Rectal smooth muscle tissue (tissue), 1 donor: ENCODE measurements at regions not wholly inside any gene's neighbourhood (a gene's known extent, or its start where the extent isn't known, plus 50 kb on each side); places are given as distances from the start of the nearest gene placed in this dataset.

Source experiments
- H3K27ac ChIP-seq: one replicate; pipeline ENCODE4 v1.7.0; 2013; ENCODE audit warnings: low read depth, low read length, inconsistent platforms
- H3K27me3 ChIP-seq: one replicate; pipeline ENCODE4 v1.7.0; 2013; ENCODE audit warnings: low read length; ENCODE audit not compliant: control insufficient read depth, insufficient read depth
- H3K36me3 ChIP-seq: one replicate; pipeline ENCODE4 v1.7.0; 2013; ENCODE audit warnings: low read length; ENCODE audit not compliant: control insufficient read depth, insufficient read depth
- H3K4me1 ChIP-seq: one replicate; pipeline ENCODE4 v1.7.0; 2013; ENCODE audit warnings: low read length; ENCODE audit not compliant: control insufficient read depth, insufficient read depth
- H3K4me3 ChIP-seq: one replicate; pipeline ENCODE4 v1.7.0; 2013; ENCODE audit warnings: low read length
- H3K9ac ChIP-seq: one replicate; pipeline ENCODE4 v1.7.0; 2013; ENCODE audit warnings: low read length

DNA sequence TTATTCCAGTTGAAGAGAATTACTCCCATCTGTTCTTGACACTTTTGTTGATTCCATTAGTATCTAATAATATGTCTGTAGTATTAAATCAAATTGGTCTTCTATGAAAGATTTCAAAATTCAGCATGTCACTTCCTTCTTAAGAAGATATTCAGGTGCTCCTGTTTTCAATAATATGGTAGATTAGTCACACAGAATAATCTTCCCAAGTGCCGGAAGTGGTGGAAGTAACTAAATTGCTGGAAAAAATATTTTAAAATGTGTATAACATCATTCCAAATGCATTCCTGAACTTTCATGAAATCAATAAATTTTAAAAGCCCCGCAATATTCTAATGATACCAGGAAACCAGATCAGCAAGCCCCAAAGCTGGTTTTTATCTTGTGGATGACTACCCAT lies 281.3 kb downstream of the EPM2A start:
- H3K4me1 ChIP-seq = no peaks in the 10 kb centered on the region
- H3K9ac ChIP-seq = no peak overlapping the region
- no peak overlapping the region for H3K4me3 ChIP-seq
- H3K27me3 ChIP-seq = no peaks in the 10 kb centered on the region
- H3K36me3 ChIP-seq = no peaks in the 10 kb centered on the region
- no peak overlapping the region for H3K27ac ChIP-seq

DNA sequence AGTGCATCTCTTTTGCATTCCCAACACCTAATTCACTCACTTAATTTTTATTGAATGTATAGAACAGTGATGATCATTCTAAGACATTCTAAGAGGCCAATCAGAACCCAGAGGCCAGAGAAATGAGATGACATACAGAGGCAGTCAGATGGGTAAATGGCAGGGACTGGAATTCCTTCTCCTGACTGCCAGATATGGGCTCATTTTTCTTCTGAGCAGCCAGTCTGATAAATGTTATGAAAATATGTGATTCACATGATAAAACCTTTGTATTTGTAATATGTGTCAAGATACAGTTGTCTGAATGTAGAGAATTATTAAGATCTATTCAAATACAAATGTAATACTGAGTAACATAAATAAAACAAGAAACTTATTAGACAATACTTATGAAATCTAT lies 277.8 kb downstream of the EPM2A start:
- H3K27ac ChIP-seq = no peak overlapping the region
- no peaks in the 10 kb centered on the region for H3K36me3 ChIP-seq
- H3K4me1 ChIP-seq = no peaks in the 10 kb centered on the region
- no peaks in the 10 kb centered on the region for H3K27me3 ChIP-seq
- no peak overlapping the region for H3K9ac ChIP-seq
- H3K4me3 ChIP-seq = no peak overlapping the region

DNA sequence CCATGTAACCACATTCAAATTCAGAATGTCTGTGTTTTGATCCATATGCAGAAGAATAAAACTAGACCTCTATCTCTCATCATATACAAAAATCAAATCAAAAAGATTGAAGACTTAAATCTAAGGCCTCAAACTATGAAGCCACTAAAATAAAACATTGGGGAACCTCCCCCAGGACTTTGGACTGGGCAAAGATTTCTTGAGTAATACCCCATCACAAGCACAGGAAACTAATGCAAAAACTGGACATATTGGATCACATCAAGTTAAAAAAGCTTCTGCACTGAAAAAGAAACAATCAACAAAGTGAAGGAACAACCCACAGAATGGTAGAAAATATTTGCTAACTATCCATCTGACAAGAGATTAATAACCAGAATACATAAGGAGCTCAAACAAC lies 266.8 kb downstream of the EPM2A start:
- H3K27me3 ChIP-seq = no peaks in the 10 kb centered on the region
- no peaks in the 10 kb centered on the region for H3K4me1 ChIP-seq
- H3K36me3 ChIP-seq = no peaks in the 10 kb centered on the region
- no peak overlapping the region for H3K9ac ChIP-seq
- H3K4me3 ChIP-seq = no peak overlapping the region
- no peak overlapping the region for H3K27ac ChIP-seq

DNA sequence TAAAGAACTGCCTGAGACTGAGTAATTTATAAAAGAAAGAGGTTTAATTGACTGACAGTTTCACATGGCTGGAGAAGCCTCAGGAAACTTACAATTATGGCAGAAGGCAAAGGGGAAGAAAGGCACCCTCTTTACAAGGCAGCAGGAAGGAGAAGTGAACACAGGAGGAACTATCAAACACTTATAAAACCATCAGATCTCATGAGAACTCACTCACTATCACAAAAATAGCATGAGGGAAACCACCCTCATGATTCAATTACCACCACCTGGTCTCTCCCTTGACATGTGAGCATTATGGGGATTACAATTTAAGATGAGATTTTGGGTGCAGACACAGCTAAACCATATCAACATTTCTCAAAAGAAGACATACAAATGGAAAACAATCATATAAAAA lies 266.3 kb downstream of the EPM2A start:
- Histone ChIP-seq H3K27ac (no peak overlapping the region), H3K4me1 (no peaks in the 10 kb centered on the region), H3K27me3 (no peaks in the 10 kb centered on the region), H3K36me3 (no peaks in the 10 kb centered on the region), H3K4me3 (no peak overlapping the region), H3K9ac (no peak overlapping the region)

DNA sequence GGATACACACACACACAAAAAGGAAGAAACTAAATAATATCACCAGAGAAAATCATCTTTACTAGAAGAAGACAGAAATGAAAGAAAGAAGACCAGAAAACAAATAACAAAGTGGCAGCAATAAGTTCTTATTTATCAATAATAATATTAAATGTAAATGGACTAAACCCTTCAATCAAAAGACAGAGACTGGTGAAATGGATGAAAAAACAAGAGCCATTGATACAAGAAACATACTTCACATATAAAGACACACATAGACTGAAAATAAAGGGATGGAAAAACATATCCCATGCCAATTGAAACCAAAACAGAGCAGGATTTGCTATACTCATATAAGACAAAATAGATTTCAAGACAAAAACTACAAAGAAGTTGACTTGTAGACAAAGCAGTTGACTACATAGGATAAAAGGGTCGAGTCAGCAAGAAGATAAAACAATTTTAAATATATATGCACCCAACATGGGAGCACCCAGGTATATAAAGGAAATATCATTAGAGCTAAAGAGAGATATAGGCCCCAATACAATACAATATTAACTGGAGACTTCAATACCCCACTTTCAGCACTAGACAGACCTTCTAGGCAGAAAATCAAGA lies 259.4 kb downstream of the EPM2A start:
- no peak overlapping the region for H3K9ac ChIP-seq

DNA sequence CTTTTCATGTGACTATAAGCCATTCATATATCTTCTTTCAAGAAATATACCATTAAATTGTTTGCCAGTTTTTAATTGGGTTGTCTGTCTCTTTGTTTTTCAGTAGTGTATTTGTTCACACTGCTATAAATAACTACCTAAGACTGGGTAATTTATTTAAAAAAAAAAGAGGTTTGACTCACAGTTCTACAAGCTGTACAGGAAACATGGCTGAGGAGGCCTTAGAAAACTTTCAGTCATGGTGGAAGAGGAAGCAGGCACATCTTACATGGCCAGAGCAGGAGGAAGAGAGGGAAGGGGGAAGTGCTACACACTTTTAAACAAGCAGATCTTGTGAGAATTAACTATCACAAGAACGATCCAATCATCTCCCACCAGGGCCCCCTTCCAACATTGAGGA lies 255.3 kb downstream of the EPM2A start:
- H3K4me1 ChIP-seq = no peaks in the 10 kb centered on the region
- no peak overlapping the region for H3K9ac ChIP-seq
- H3K27me3 ChIP-seq = no peaks in the 10 kb centered on the region
- no peak overlapping the region for H3K4me3 ChIP-seq
- H3K27ac ChIP-seq = no peak overlapping the region
- no peaks in the 10 kb centered on the region for H3K36me3 ChIP-seq

More for the DNA sequence above, 259.4 kb downstream of the EPM2A start:
- Histone ChIP-seq H3K4me3 (no peak overlapping the region), H3K36me3 (no peaks in the 10 kb centered on the region), H3K27ac (no peak overlapping the region), H3K4me1 (no peaks in the 10 kb centered on the region), H3K27me3 (no peaks in the 10 kb centered on the region)

DNA sequence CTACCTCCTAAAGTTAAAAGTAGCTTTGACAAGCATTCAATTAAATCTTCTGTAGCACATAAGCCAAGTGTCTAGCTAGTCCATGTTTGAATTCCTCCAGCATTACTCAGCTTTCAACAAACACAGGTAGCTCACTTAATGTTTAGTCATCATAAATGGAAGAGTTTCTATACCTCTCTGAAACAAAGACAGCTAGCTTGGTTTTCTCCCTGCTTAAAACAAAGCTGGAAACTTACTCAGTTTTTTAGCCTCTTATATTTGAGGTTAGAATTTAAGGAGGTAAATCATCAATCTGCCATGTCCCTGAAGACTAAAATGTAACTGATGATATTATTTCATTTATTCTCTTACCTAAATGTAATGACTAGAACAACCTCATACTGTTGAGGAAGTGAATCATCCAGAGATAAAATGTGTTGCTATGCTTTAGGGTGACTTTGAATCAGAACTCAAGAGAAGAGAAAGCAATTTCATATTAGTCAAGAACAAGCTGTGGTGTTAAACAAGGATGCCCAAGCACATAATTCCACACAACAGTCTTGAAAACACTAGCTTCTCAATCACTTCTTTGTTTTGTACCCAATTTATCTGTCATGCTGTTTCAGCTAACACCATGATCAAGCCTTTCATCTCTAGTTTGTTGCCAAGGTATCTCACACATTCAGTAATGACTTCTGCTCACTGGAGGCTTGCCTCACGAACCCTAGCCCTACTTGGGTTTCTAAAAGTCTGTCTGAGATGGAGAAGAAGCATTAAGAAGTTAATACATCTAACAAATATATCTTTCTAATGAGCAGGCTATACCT lies 251.9 kb downstream of the EPM2A start:
- Histone ChIP-seq H3K4me3 (no peak overlapping the region), H3K36me3 (no peaks in the 10 kb centered on the region), H3K4me1 (no peaks in the 10 kb centered on the region), H3K27me3 (no peaks in the 10 kb centered on the region), H3K9ac (no peak overlapping the region), H3K27ac (no peak overlapping the region)

DNA sequence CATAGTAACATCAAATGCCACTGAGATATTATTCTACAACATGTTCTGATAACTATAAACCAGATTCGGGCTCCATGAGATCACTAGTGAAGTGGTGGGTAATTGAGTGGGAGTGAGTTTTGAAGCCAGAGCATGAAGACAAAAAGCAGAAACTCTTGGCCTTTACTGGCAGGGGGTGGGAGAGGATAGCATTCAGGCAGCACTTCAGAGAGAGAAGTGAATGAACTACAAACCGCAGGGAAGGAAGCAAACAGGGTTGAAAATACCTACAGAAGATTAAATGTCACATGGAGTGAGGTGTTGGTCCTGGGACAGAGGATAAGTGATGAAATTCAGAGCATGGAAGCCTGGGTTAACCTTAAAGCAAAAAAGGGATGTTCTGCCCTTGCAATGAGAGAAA lies 250.0 kb downstream of the EPM2A start:
- Histone ChIP-seq H3K4me3 (no peak overlapping the region), H3K36me3 (no peaks in the 10 kb centered on the region), H3K4me1 (no peaks in the 10 kb centered on the region), H3K27ac (no peak overlapping the region), H3K9ac (no peak overlapping the region), H3K27me3 (no peaks in the 10 kb centered on the region)

DNA sequence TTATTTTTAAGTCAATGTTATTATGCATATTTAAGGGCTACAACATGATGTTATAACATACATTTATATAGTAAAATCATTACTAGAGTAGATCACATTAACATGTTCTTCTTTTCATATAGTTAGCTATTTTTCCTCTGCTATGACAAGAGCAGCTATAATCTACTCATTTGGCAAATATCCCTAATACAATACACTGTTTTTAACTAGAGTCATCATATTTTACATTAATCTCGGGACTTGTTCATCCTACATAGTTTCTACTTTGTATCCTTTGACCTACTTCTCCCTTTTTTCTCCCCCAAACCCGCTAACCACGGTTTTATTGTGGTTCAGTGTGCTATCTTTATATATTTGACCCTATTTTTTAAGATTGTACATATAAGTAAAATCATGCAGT lies 249.0 kb downstream of the EPM2A start:
- Histone ChIP-seq H3K4me1 (no peaks in the 10 kb centered on the region), H3K27me3 (no peaks in the 10 kb centered on the region), H3K27ac (no peak overlapping the region), H3K9ac (no peak overlapping the region), H3K36me3 (no peaks in the 10 kb centered on the region), H3K4me3 (no peak overlapping the region)

DNA sequence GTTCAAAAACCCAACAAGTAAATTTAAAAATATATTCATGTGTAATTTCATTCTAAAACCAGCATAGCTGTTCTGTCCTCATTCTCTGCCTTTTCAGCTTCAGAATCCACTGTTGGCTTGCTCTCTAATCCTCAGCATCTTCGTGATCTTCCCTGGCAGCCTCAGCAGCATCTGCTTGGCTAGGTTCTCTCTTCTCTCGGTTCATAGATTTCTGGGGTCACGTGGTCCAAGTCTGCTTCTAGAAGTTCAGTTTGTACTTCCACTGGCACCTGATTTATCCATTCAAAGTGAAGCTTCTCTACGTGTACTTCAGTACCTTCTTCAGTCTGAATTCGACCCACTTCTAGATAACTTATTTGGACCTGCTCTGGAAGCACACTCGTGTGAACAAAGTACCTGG lies 245.7 kb downstream of the EPM2A start:
- Histone ChIP-seq H3K9ac (no peak overlapping the region), H3K4me3 (no peak overlapping the region), H3K27me3 (no peaks in the 10 kb centered on the region), H3K27ac (no peak overlapping the region), H3K36me3 (no peaks in the 10 kb centered on the region), H3K4me1 (no peaks in the 10 kb centered on the region)

DNA sequence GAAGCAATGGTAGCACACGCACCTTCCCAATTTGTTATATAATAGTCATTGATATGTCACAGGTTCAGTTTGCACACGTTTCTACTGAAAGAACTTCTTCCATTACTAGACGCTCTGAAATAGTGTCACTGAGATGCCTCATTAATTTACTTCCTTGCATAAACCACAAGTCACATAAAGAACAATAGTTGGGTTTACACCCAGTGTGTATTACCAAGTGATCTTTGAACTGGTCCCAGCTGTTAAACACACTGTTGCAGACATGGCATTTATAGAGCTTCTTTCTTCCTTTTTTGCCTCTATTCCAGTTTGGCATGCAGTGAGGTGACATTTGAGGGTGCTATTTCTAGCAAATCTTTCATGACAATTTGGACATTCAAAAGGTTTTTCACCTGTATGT lies 245.3 kb downstream of the EPM2A start:
- Histone ChIP-seq H3K9ac (no peak overlapping the region), H3K4me3 (no peak overlapping the region), H3K27me3 (no peaks in the 10 kb centered on the region), H3K36me3 (no peaks in the 10 kb centered on the region), H3K27ac (no peak overlapping the region), H3K4me1 (no peaks in the 10 kb centered on the region)

DNA sequence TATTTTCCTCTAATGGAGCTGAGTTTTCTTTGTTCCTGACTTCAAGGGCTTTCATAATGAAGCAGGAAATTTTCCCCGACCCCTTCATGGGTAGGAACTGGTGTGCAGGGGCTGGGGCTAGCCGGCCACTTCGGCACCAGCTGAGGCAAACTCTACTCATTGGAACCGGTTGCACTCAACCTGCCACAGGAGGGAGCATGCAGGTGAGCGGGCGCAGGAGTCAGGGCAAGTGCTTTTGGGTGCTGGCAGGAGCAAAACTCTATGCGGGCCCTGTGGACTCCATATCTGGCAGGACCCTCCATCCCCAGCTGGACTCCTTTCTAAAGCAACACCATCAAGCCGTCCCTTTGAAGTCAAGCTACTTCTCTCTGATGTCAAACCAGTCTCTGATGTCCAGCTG lies 244.2 kb downstream of the EPM2A start:
- H3K27ac ChIP-seq = no peak overlapping the region
- no peak overlapping the region for H3K4me3 ChIP-seq
- no peaks in the 10 kb centered on the region for H3K4me1 ChIP-seq
- no peaks in the 10 kb centered on the region for H3K27me3 ChIP-seq
- no peaks in the 10 kb centered on the region for H3K36me3 ChIP-seq
- H3K9ac ChIP-seq = no peak overlapping the region

DNA sequence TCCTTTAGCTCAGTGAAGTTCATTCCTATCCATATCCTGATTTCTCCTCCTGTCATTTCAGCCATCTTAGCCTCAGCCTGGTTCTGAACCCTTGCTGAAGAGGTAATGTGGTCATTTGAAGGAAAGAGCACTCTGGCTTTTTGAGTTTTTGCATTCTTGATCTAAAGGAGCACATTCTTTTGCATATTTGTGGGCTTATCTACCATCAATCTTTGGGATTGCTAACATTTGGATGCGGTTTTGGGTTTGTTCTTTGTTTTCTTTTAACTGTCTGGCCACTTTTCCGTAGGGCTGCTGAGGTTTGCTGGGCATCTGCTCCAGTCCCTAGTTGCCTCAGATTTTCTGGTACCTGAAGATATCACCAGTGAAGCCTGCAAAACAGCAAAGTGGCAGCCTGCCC lies 238.3 kb downstream of the EPM2A start:
- no peak overlapping the region for H3K9ac ChIP-seq
- no peak overlapping the region for H3K4me3 ChIP-seq
- no peaks in the 10 kb centered on the region for H3K36me3 ChIP-seq
- no peaks in the 10 kb centered on the region for H3K4me1 ChIP-seq
- no peak overlapping the region for H3K27ac ChIP-seq
- H3K27me3 ChIP-seq = no peaks in the 10 kb centered on the region
